Activated naive CD4-positive, alpha-beta T cell (primary cell): ENCODE measurements at regions not wholly inside any gene's neighbourhood (a gene's known extent, or its start where the extent isn't known, plus 50 kb on each side); places are given as distances from the start of the nearest gene placed in this dataset.

Source experiments
- DNase-seq, 4 experiments: peaks; one replicate each; lab custom pipeline; 2025; lab: John Stamatoyannopoulos, UW

GRCh38 chr16:11401161-11402050 is 56.1 kb downstream of the RMI2 start:
- no peak for DNase-seq

GRCh38 chr16:11402051-11402744 is 56.9 kb downstream of the RMI2 start:
- no peak for DNase-seq

- DNase-seq: no peak
Measured at GRCh38 chr16:11402745-11403533, 57.7 kb downstream of the RMI2 start.

- no peak for DNase-seq
Measured at GRCh38 chr16:11403534-11403795, 58.2 kb downstream of the RMI2 start.

GRCh38 chr16:11403920-11404319 is 58.7 kb downstream of the RMI2 start:
- no peak for DNase-seq

GRCh38 chr16:11404603-11405002 is 59.3 kb downstream of the RMI2 start:
- no peak for DNase-seq

GRCh38 chr16:11405331-11406176 is 60.3 kb downstream of the RMI2 start:
- peak in 1 of 4 experiments; percentile 14 for DNase-seq

- no peak for DNase-seq
Measured at GRCh38 chr16:11406177-11406560, 60.9 kb downstream of the RMI2 start.

GRCh38 chr16:11407047-11407982 is 62.1 kb downstream of the RMI2 start:
- DNase-seq: peak in 3 of 4 experiments; percentile 14 to 42 (median 15)

- no peak for DNase-seq
Measured at GRCh38 chr16:11408216-11408615, 63.0 kb downstream of the RMI2 start.

- DNase-seq: no peak
Measured at GRCh38 chr16:11409398-11409797, 64.1 kb downstream of the RMI2 start.

- no peak for DNase-seq
Measured at GRCh38 chr16:11410376-11411058, 65.3 kb downstream of the RMI2 start.

- DNase-seq: no peak
Measured at GRCh38 chr16:11411059-11411550, 65.8 kb downstream of the RMI2 start.

GRCh38 chr16:11412175-11412904 is 67.1 kb downstream of the RMI2 start:
- DNase-seq: no peak

- no peak for DNase-seq
Measured at GRCh38 chr16:11412965-11413887, 68.0 kb downstream of the RMI2 start.

- DNase-seq: no peak
Measured at GRCh38 chr16:11413907-11414595, 68.8 kb downstream of the RMI2 start.
